GM23248 (cell line): ENCODE measurements at regions not wholly inside any gene's neighbourhood (a gene's known extent, or its start where the extent isn't known, plus 50 kb on each side); places are given as distances from the start of the nearest gene placed in this dataset.

Experiments
- EZH2 ChIP-seq: fragments of 200-600 bp; sonication (generic); IDR thresholded peaks from 2 replicates; pipeline ENCODE4 v1.6.1; 2018; ENCODE audit warnings: antibody characterized with exemption, mild to moderate bottlenecking; ENCODE audit not compliant: insufficient read depth, poor library complexity, severe bottlenecking
- EZH2phosphoT487 ChIP-seq: fragments of 200-600 bp; sonication (generic); IDR thresholded peaks from 2 replicates; pipeline ENCODE4 v1.6.1; 2018; ENCODE audit warnings: antibody characterized with exemption, moderate library complexity, mild to moderate bottlenecking, low read depth; ENCODE audit not compliant: insufficient read depth

DNA sequence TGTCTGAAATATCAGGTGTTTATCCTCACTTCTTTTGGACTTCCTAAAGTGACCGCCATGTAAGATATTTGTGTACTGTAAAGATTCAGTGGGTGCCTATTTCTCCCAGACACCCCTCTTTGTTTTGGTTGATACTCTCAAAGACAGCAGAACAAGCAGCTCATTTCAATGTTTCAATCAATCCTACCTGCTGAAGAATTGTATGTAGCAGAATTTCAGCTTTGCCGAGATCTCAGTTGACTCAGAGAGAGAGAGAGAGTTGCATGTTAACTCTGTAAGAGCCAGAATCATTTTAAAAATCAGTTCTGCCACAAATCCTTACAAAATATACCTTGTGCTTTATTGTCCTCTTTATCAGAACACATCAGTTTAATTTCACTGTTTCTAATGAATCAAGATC lies 987.3 kb downstream of the ADGRL2 start:
- TF ChIP-seq EZH2phosphoT487 = no peak
- no peak for TF ChIP-seq EZH2
